ENCODE measurements at regions not wholly inside any gene's neighbourhood (a gene's known extent, or its start where the extent isn't known, plus 50 kb on each side); places are given as distances from the start of the nearest gene placed in this dataset.

DNA sequence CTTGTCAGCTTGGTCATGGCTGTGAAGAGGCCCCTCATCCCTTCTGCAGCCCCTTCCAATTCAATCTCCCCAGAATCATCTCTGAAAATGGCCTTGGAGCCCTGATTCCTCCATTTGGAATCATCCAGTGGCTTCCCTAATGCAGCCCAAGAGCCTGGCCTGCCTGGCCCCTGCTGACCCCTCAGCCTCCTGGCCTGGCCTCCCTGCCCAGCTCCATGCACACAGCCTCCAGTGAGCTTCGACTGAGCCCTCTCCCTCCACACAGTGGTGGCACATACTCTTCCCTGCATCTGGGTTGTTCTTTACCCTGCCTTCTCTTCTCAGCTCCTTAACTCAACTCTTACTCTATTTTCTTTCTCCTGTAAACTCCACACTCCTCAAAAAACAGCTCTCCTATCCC is 120.9 kb downstream of the ANKRD60 start:
- TF ChIP-seq, protein P1, sequence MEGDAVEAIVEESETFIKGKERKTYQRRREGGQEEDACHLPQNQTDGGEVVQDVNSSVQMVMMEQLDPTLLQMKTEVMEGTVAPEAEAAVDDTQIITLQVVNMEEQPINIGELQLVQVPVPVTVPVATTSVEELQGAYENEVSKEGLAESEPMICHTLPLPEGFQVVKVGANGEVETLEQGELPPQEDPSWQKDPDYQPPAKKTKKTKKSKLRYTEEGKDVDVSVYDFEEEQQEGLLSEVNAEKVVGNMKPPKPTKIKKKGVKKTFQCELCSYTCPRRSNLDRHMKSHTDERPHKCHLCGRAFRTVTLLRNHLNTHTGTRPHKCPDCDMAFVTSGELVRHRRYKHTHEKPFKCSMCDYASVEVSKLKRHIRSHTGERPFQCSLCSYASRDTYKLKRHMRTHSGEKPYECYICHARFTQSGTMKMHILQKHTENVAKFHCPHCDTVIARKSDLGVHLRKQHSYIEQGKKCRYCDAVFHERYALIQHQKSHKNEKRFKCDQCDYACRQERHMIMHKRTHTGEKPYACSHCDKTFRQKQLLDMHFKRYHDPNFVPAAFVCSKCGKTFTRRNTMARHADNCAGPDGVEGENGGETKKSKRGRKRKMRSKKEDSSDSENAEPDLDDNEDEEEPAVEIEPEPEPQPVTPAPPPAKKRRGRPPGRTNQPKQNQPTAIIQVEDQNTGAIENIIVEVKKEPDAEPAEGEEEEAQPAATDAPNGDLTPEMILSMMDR (IDR thresholded peaks at IDR 0.05 in 4 of 5, conservative IDR thresholded peaks at IDR 0.05 in 1 of 5): no peak
- TF ChIP-seq POLR2A (IDR thresholded peaks at IDR 0.05): no peak
